HG02885 (cell line): ENCODE measurements at regions not wholly inside any gene's neighbourhood (a gene's known extent, or its start where the extent isn't known, plus 50 kb on each side); places are given as distances from the start of the nearest gene placed in this dataset.

ENCODE experiments used
- ATAC-seq: cut with Tn5 transposase; IDR thresholded peaks from one replicate; pipeline ENCODE4 v1.9.1; 2021; ENCODE audit warnings: mild to moderate bottlenecking; ENCODE audit not compliant: unreplicated experiment, poor library complexity

GRCh38 chr12:81843599-81843998, 84.4 kb upstream of the PPFIA2 start:
- ATAC-seq = no peak

- no peak for ATAC-seq
Observed at GRCh38 chr12:81835783-81836182, 76.6 kb upstream of the PPFIA2 start.

- no peak for ATAC-seq
Observed at GRCh38 chr12:81819991-81820633, 61.0 kb upstream of the PPFIA2 start.

- no peak for ATAC-seq
Observed at GRCh38 chr12:81815611-81816010, 56.5 kb upstream of the PPFIA2 start.

GRCh38 chr12:81811778-81812125, 52.6 kb upstream of the PPFIA2 start:
- ATAC-seq = no peak

- no peak for ATAC-seq
Observed at GRCh38 chr12:81811061-81811777, 52.1 kb upstream of the PPFIA2 start.

- ATAC-seq = peak; percentile 77
Observed at GRCh38 chr12:81809829-81810595, 50.9 kb upstream of the PPFIA2 start.

GRCh38 chr12:81809113-81809777, 50.1 kb upstream of the PPFIA2 start:
- ATAC-seq = no peak
